Esophagus squamous epithelium (tissue), 4 donors: ENCODE measurements at regions not wholly inside any gene's neighbourhood (a gene's known extent, or its start where the extent isn't known, plus 50 kb on each side); places are given as distances from the start of the nearest gene placed in this dataset.

Source experiments
- CTCF ChIP-seq, 6 experiments: fragments of 450-650 bp in 4 of 6; fragments of 200-600 bp in 2 of 6; sonication (generic) in 2 of 6; IDR thresholded peaks; one replicate each; pipeline ENCODE4 v1.5.1; 2016 to 2019; ENCODE audit warnings: antibody characterized with exemption in 6 of 6, mild to moderate bottlenecking in 4 of 6, moderate library complexity in 4 of 6
- POLR2A ChIP-seq, 4 donors: fragments of 450-650 bp; IDR thresholded peaks; one replicate each; pipeline ENCODE4 v1.6.1; 2017; ENCODE audit warnings: antibody characterized with exemption in 4 of 4, mild to moderate bottlenecking in 4 of 4, moderate library complexity in 3 of 4

- TF ChIP-seq CTCF (IDR thresholded peaks at IDR 0.05) (no peak), POLR2A (IDR thresholded peaks at IDR 0.05) (no peak)
Observed at GRCh38 chr10:108545921-108546320, 1377.4 kb downstream of the XPNPEP1 start.
